HUES64 (cell line): ENCODE measurements at regions not wholly inside any gene's neighbourhood (a gene's known extent, or its start where the extent isn't known, plus 50 kb on each side); places are given as distances from the start of the nearest gene placed in this dataset.

Experiments
- H3K27ac ChIP-seq: 2 replicates; pipeline ENCODE4 v1.7.0; 2013; ENCODE audit warnings: low read depth, low read length, inconsistent platforms
- H3K27me3 ChIP-seq: 2 replicates; pipeline ENCODE4 v1.6.1; 2013; ENCODE audit warnings: mild to moderate bottlenecking, low read length; ENCODE audit not compliant: insufficient read depth
- H3K36me3 ChIP-seq: 2 replicates; pipeline ENCODE4 v1.6.1; 2013; ENCODE audit warnings: mild to moderate bottlenecking, low read length; ENCODE audit not compliant: insufficient read depth
- H3K4me1 ChIP-seq: 2 replicates; pipeline ENCODE4 v1.6.1; 2013; ENCODE audit warnings: mild to moderate bottlenecking, low read length, moderate library complexity; ENCODE audit not compliant: insufficient read depth
- H3K4me3 ChIP-seq: 2 replicates; pipeline ENCODE4 v1.5.1; 2013; ENCODE audit warnings: mild to moderate bottlenecking, low read length, moderate library complexity
- H3K9ac ChIP-seq: 2 replicates; pipeline ENCODE4 v1.6.1; 2013; ENCODE audit warnings: mild to moderate bottlenecking, low read depth, low read length
- H3K9me3 ChIP-seq: 2 replicates; pipeline ENCODE4 v1.6.1; 2013; ENCODE audit warnings: low read depth, low read length; ENCODE audit not compliant: insufficient read depth
- WGBS: fragments of 150-250, 120-280 bp; methylation state at CpG from one replicate; pipeline ENCODE4 v1.1.7; 2013; ENCODE audit warnings: missing lambda C conversion rate; 5-methylcytosine and 5-hydroxymethylcytosine counted together

DNA sequence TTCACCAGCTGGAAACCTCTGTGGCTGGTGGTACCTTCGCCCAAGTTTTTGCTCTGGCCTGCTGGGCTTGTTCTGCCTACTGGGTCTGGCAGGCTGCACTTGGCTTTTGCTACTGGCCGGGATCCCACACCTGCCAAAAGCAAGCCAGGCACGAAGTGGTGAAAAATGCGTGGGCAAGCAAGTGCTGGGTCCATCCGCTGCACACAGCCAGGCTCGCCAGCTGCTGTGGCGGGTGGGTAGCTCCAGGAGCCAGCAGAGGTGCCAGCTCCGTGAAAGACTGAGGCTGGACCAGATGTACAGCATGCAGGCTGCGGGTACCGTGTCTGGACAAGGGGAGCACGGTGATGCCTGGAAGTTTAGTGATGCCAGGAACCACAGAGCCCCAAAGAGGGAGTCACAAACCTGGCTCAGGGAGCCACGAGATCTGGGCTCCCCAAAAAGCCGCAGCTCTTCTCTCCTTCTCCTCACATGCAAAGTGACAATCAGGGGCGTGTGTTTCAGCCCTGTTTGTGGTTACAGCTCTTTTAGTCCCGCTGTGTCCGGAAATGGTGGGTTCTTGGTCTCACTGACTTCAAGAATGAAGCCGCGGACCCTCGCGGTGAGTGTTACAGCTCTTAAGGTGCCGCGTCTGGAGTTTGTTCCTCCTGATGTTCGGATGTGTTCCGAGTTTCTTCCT lies 1455.6 kb upstream of the GBE1 start:
- H3K36me3 ChIP-seq, result no peaks in the 10 kb centered on the region

DNA sequence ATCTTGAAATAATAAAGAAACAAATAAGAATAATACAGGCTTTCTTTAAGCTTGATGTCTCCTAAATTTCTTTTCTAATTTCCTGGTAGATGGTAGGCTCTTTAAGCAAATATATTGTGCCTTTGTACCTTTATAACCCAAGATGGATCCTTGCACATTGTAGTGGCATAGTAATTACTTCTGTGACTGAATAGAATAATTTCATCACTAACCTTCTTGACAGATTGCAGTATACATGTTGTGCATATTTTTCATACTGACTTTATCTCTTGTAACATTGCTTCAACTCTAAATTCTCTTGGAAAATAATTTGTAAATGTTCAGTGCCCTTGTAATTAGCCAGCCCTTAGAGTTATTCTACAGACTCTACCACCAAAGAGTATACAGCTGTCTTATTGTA lies 1433.8 kb upstream of the GBE1 start:
- no peak overlapping the region for H3K4me3 ChIP-seq
- no peaks in the 10 kb centered on the region for H3K9me3 ChIP-seq
- H3K4me1 ChIP-seq, result no peaks in the 10 kb centered on the region
- H3K27me3 ChIP-seq, result no peaks in the 10 kb centered on the region
- no peak overlapping the region for H3K27ac ChIP-seq
- no peaks in the 10 kb centered on the region for H3K36me3 ChIP-seq
- no peak overlapping the region for H3K9ac ChIP-seq

More for the DNA sequence above, 1455.6 kb upstream of the GBE1 start:
- Histone ChIP-seq H3K27me3 (no peaks in the 10 kb centered on the region), H3K4me1 (no peaks in the 10 kb centered on the region), H3K9me3 (no peaks in the 10 kb centered on the region), H3K4me3 (no peak overlapping the region), H3K9ac (no peak overlapping the region), H3K27ac (no peak overlapping the region)
- WGBS, result 97% methylated on average over 24 of the region's 24 CpGs

- 100% methylated on average over 1 of the region's 1 CpG for WGBS
- no peaks in the 10 kb centered on the region for H3K27me3 ChIP-seq
Measured at GRCh38 chr3:83193526-83193925, 1432.1 kb upstream of the GBE1 start.

DNA sequence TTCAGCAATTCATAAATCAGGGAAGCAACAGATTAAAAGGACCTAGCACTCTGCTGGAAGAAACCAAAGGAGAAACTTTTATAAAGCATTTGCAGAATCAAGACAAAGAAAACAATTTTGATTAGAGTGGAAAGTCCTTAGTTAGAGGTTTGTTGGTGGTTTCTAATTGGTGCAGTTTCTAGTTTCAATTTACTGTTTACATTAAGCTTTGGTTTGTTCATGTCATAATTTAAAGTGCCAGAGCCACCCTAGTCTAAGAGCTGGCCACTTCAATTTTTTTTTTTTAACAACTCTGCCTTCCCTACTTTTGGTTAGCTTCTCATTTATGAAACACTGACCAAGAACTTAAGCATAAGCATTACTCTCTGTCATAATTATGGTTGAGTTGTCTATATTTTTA lies 1428.2 kb upstream of the GBE1 start:
- Histone ChIP-seq H3K27me3 (no peaks in the 10 kb centered on the region), H3K4me1 (no peaks in the 10 kb centered on the region), H3K9me3 (peaks cover 5% of the 10 kb centered on the region; the same call in 1 of the 2 replicates), H3K9ac (no peak overlapping the region), H3K36me3 (no peaks in the 10 kb centered on the region), H3K4me3 (no peak overlapping the region), H3K27ac (no peak overlapping the region)

More at GRCh38 chr3:83193526-83193925, 1432.1 kb upstream of the GBE1 start:
- Histone ChIP-seq H3K4me3 (no peak overlapping the region), H3K4me1 (no peaks in the 10 kb centered on the region), H3K27ac (no peak overlapping the region), H3K9me3 (no peaks in the 10 kb centered on the region), H3K9ac (no peak overlapping the region), H3K36me3 (no peaks in the 10 kb centered on the region)

GRCh38 chr3:83169473-83169872 lies 1408.0 kb upstream of the GBE1 start:
- Histone ChIP-seq H3K27ac (no peak overlapping the region), H3K4me1 (peaks cover 10% of the 10 kb centered on the region; the same call in 1 of the 2 replicates), H3K27me3 (no peaks in the 10 kb centered on the region), H3K4me3 (no peak overlapping the region), H3K36me3 (no peaks in the 10 kb centered on the region), H3K9ac (no peak overlapping the region), H3K9me3 (no peaks in the 10 kb centered on the region)
- WGBS, result no CpG with 5 or more reads among the region's 1 CpG

DNA sequence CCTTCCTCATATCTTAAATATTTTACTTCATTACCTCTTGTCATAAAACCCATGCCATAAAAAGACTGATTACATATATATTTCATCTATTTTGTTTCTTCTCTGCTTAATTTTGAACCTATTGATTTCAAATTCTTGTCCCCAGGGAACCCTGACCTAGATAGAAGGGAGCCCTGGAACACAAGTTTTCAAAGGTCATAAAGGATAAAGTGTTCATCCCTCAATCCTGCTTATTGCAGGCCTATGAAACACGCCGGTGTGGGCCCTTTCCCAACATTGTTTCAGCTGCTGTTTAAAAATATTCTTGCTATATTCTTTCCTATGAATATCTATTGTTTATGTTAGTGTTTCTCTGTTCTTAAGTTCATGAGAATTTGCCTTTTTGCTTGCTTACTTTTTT lies 1389.5 kb upstream of the GBE1 start:
- Histone ChIP-seq H3K27me3 (no peaks in the 10 kb centered on the region), H3K36me3 (no peaks in the 10 kb centered on the region), H3K9me3 (no peaks in the 10 kb centered on the region), H3K4me1 (no peaks in the 10 kb centered on the region), H3K9ac (no peak overlapping the region), H3K4me3 (no peak overlapping the region), H3K27ac (no peak overlapping the region)
- WGBS, result 100% methylated on average over 2 of the region's 2 CpGs

DNA sequence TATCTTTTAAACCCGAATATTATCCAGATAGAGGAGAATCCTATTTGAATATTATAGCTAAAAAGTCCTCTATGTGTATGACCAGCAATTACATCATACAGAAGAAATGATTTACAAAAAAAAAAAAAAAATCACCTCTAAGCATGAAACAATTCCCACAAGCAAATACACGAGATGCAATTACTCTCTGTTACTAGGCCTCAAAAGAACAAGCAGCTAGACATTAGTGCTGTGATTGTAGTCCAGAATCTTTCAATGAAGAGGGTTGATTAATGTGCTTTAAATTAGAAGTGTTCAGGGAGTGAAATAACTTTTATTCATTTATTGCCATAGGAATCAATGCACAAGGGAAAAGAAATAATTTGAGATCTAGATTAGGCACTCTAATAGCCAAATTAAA lies 1379.5 kb upstream of the GBE1 start:
- H3K9ac ChIP-seq, result no peak overlapping the region
- H3K27me3 ChIP-seq, result no peaks in the 10 kb centered on the region
- no peak overlapping the region for H3K27ac ChIP-seq
- no peak overlapping the region for H3K4me3 ChIP-seq
- no peaks in the 10 kb centered on the region for H3K36me3 ChIP-seq
- no peaks in the 10 kb centered on the region for H3K4me1 ChIP-seq
- WGBS, result 100% methylated on average over 1 of the region's 2 CpGs
- H3K9me3 ChIP-seq, result no peaks in the 10 kb centered on the region

- no peaks in the 10 kb centered on the region for H3K36me3 ChIP-seq
- H3K27ac ChIP-seq, result no peak overlapping the region
- H3K9ac ChIP-seq, result no peak overlapping the region
- H3K4me3 ChIP-seq, result no peak overlapping the region
- no peaks in the 10 kb centered on the region for H3K9me3 ChIP-seq
- no peaks in the 10 kb centered on the region for H3K4me1 ChIP-seq
- H3K27me3 ChIP-seq, result no peaks in the 10 kb centered on the region
- 94% methylated on average over 3 of the region's 5 CpGs for WGBS
Measured at GRCh38 chr3:83131236-83131635, 1369.8 kb upstream of the GBE1 start.

GRCh38 chr3:83122774-83123350 lies 1361.4 kb upstream of the GBE1 start:
- Histone ChIP-seq H3K9me3 (no peaks in the 10 kb centered on the region), H3K4me1 (no peaks in the 10 kb centered on the region), H3K36me3 (no peaks in the 10 kb centered on the region), H3K4me3 (no peak overlapping the region), H3K27ac (no peak overlapping the region), H3K27me3 (no peaks in the 10 kb centered on the region), H3K9ac (no peak overlapping the region)
- 96% methylated on average over 2 of the region's 2 CpGs for WGBS

DNA sequence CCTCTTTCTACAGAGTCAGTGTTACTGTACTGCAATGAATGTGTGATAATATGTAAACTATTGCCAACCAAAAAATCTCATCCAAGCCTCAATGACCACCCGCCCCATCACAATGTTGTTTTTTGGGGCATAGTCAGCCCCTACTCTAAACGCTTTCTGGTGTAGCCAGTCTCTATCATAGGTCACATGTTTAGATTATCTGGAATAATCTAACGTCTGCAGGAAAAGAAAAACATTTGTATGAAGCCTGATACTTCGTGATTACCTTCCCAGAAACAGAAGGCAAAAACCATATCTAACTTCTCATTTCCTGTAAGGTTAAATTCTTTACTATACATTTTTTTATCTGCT lies 1331.8 kb upstream of the GBE1 start:
- 98% methylated on average over 4 of the region's 4 CpGs for WGBS
- Histone ChIP-seq H3K36me3 (no peaks in the 10 kb centered on the region), H3K4me1 (no peaks in the 10 kb centered on the region), H3K9ac (no peak overlapping the region), H3K27ac (no peak overlapping the region), H3K27me3 (no peaks in the 10 kb centered on the region), H3K9me3 (no peaks in the 10 kb centered on the region), H3K4me3 (no peak overlapping the region)

- 91% methylated on average over 2 of the region's 2 CpGs for WGBS
- no peaks in the 10 kb centered on the region for H3K9me3 ChIP-seq
- no peak overlapping the region for H3K4me3 ChIP-seq
- H3K36me3 ChIP-seq, result no peaks in the 10 kb centered on the region
- H3K4me1 ChIP-seq, result no peaks in the 10 kb centered on the region
- H3K27me3 ChIP-seq, result no peaks in the 10 kb centered on the region
- no peak overlapping the region for H3K9ac ChIP-seq
- H3K27ac ChIP-seq, result no peak overlapping the region
Measured at GRCh38 chr3:83092521-83093221, 1331.2 kb upstream of the GBE1 start.
